Mucosa of stomach (tissue), 1 donor: ENCODE measurements at regions not wholly inside any gene's neighbourhood (a gene's known extent, or its start where the extent isn't known, plus 50 kb on each side); places are given as distances from the start of the nearest gene placed in this dataset.

ENCODE experiments used
- H3K27me3 ChIP-seq: one replicate; pipeline ENCODE4 v1.7.0; 2013; ENCODE audit warnings: mild to moderate bottlenecking, low read length; ENCODE audit not compliant: control insufficient read depth, insufficient read depth
- H3K36me3 ChIP-seq: one replicate; pipeline ENCODE4 v1.7.0; 2013; ENCODE audit warnings: low read length; ENCODE audit not compliant: control insufficient read depth, insufficient read depth
- H3K4me1 ChIP-seq: one replicate; pipeline ENCODE4 v1.7.0; 2013; ENCODE audit warnings: mild to moderate bottlenecking, low read length; ENCODE audit not compliant: control insufficient read depth, insufficient read depth
- H3K4me3 ChIP-seq: one replicate; pipeline ENCODE4 v1.7.0; 2013; ENCODE audit warnings: low read length
- H3K9ac ChIP-seq: one replicate; pipeline ENCODE4 v1.7.0; 2013; ENCODE audit warnings: mild to moderate bottlenecking, low read length, moderate library complexity
- H3K9me3 ChIP-seq: one replicate; pipeline ENCODE4 v1.7.0; 2013; ENCODE audit warnings: mild to moderate bottlenecking, low read length, moderate library complexity; ENCODE audit not compliant: control insufficient read depth
- donor health status: Pancreatic carcinoma.

GRCh38 chr13:62696490-62696889, 1280.8 kb upstream of the PCDH20 start:
- no peaks in the 10 kb centered on the region for H3K4me1 ChIP-seq

GRCh38 chr13:62687732-62688131, 1272.1 kb upstream of the PCDH20 start:
- Histone ChIP-seq H3K9me3 (no peaks in the 10 kb centered on the region), H3K27me3 (no peaks in the 10 kb centered on the region), H3K9ac (no peak overlapping the region), H3K36me3 (no peaks in the 10 kb centered on the region), H3K4me3 (no peak overlapping the region), H3K4me1 (no peaks in the 10 kb centered on the region)

More at GRCh38 chr13:62696490-62696889, 1280.8 kb upstream of the PCDH20 start:
- Histone ChIP-seq H3K27me3 (no peaks in the 10 kb centered on the region), H3K4me3 (no peak overlapping the region), H3K9ac (no peak overlapping the region), H3K9me3 (no peaks in the 10 kb centered on the region), H3K36me3 (no peaks in the 10 kb centered on the region)

GRCh38 chr13:62684359-62684758, 1268.7 kb upstream of the PCDH20 start:
- Histone ChIP-seq H3K9me3 (no peaks in the 10 kb centered on the region), H3K27me3 (no peaks in the 10 kb centered on the region), H3K36me3 (no peaks in the 10 kb centered on the region), H3K4me3 (no peak overlapping the region), H3K9ac (no peak overlapping the region), H3K4me1 (no peaks in the 10 kb centered on the region)

- no peaks in the 10 kb centered on the region for H3K9me3 ChIP-seq
- H3K27me3 ChIP-seq: no peaks in the 10 kb centered on the region
- H3K4me3 ChIP-seq: no peak overlapping the region
Measured at GRCh38 chr13:62682788-62683187, 1267.1 kb upstream of the PCDH20 start.

GRCh38 chr13:62678039-62678438, 1262.4 kb upstream of the PCDH20 start:
- no peaks in the 10 kb centered on the region for H3K27me3 ChIP-seq
- no peak overlapping the region for H3K4me3 ChIP-seq

More at GRCh38 chr13:62682788-62683187, 1267.1 kb upstream of the PCDH20 start:
- Histone ChIP-seq H3K36me3 (no peaks in the 10 kb centered on the region), H3K9ac (no peak overlapping the region), H3K4me1 (no peaks in the 10 kb centered on the region)

GRCh38 chr13:62663767-62664166, 1248.1 kb upstream of the PCDH20 start:
- Histone ChIP-seq H3K36me3 (no peaks in the 10 kb centered on the region), H3K27me3 (no peaks in the 10 kb centered on the region), H3K4me3 (no peak overlapping the region), H3K9ac (no peak overlapping the region), H3K4me1 (no peaks in the 10 kb centered on the region), H3K9me3 (no peaks in the 10 kb centered on the region)

More at GRCh38 chr13:62678039-62678438, 1262.4 kb upstream of the PCDH20 start:
- H3K4me1 ChIP-seq: no peaks in the 10 kb centered on the region
- H3K36me3 ChIP-seq: no peaks in the 10 kb centered on the region
- no peak overlapping the region for H3K9ac ChIP-seq
- no peaks in the 10 kb centered on the region for H3K9me3 ChIP-seq

GRCh38 chr13:62659365-62659764, 1243.7 kb upstream of the PCDH20 start:
- H3K36me3 ChIP-seq: no peaks in the 10 kb centered on the region
- no peak overlapping the region for H3K9ac ChIP-seq
- no peaks in the 10 kb centered on the region for H3K9me3 ChIP-seq
- no peaks in the 10 kb centered on the region for H3K4me1 ChIP-seq
- no peaks in the 10 kb centered on the region for H3K27me3 ChIP-seq
- H3K4me3 ChIP-seq: no peak overlapping the region

- Histone ChIP-seq H3K4me3 (no peak overlapping the region), H3K9ac (no peak overlapping the region), H3K9me3 (no peaks in the 10 kb centered on the region), H3K36me3 (no peaks in the 10 kb centered on the region), H3K27me3 (no peaks in the 10 kb centered on the region), H3K4me1 (no peaks in the 10 kb centered on the region)
Measured at GRCh38 chr13:62653371-62653770, 1237.7 kb upstream of the PCDH20 start.

- Histone ChIP-seq H3K4me3 (no peak overlapping the region), H3K36me3 (no peaks in the 10 kb centered on the region), H3K27me3 (no peaks in the 10 kb centered on the region), H3K4me1 (no peaks in the 10 kb centered on the region), H3K9me3 (peaks cover 3% of the 10 kb centered on the region), H3K9ac (no peak overlapping the region)
Measured at GRCh38 chr13:62643799-62644524, 1228.3 kb upstream of the PCDH20 start.

- no peak overlapping the region for H3K4me3 ChIP-seq
- H3K4me1 ChIP-seq: no peaks in the 10 kb centered on the region
Measured at GRCh38 chr13:62643007-62643483, 1227.4 kb upstream of the PCDH20 start.

GRCh38 chr13:62635161-62635560, 1219.5 kb upstream of the PCDH20 start:
- no peak overlapping the region for H3K9ac ChIP-seq
- no peaks in the 10 kb centered on the region for H3K36me3 ChIP-seq
- H3K9me3 ChIP-seq: no peaks in the 10 kb centered on the region
- no peaks in the 10 kb centered on the region for H3K27me3 ChIP-seq
- H3K4me3 ChIP-seq: no peak overlapping the region
- no peaks in the 10 kb centered on the region for H3K4me1 ChIP-seq

More at GRCh38 chr13:62643007-62643483, 1227.4 kb upstream of the PCDH20 start:
- Histone ChIP-seq H3K9me3 (peaks cover 3% of the 10 kb centered on the region), H3K27me3 (no peaks in the 10 kb centered on the region), H3K9ac (no peak overlapping the region), H3K36me3 (no peaks in the 10 kb centered on the region)

- Histone ChIP-seq H3K9me3 (no peaks in the 10 kb centered on the region), H3K27me3 (no peaks in the 10 kb centered on the region), H3K36me3 (no peaks in the 10 kb centered on the region), H3K4me1 (no peaks in the 10 kb centered on the region), H3K4me3 (no peak overlapping the region), H3K9ac (no peak overlapping the region)
Measured at GRCh38 chr13:62633448-62633847, 1217.8 kb upstream of the PCDH20 start.
